GM12878 (cell line): ENCODE measurements at regions not wholly inside any gene's neighbourhood (a gene's known extent, or its start where the extent isn't known, plus 50 kb on each side); places are given as distances from the start of the nearest gene placed in this dataset.

ENCODE experiments used
- ATAC-seq: fragments of 200-7000 bp; cut with Tn5 transposase; 3 replicates; pipeline ENCODE4 v1.9.1; 2020; ENCODE audit warnings: mild to moderate bottlenecking, moderate library complexity
- BruUV-seq: library from RNA; stranded (reverse); fragments of 400-500 nt; replicated peaks from 2 replicates; lab custom pipeline; 2021; lab: Mats Ljungman, UMichigan
- CTCF ChIA-PET: fragments of 300-600 bp; sonication (Branson Sonifier 250); formaldehyde crosslinking; extraction: SDS; loops from one replicate; lab custom pipeline; 2021; ENCODE audit warnings: inconsistent platforms; lab: Yijun Ruan, JAX
- POLR2A ChIA-PET: fragments of 350-600 bp; formaldehyde crosslinking; extraction: SDS; loops from one replicate; lab custom pipeline; 2021; ENCODE audit warnings: inconsistent platforms; lab: Charles Lee
- RAD21 ChIA-PET: fragments of 300-600 bp; sonication (Branson Sonifier 250); formaldehyde crosslinking; loops from one replicate; lab custom pipeline; 2023; ENCODE audit warnings: antibody characterized with exemption; ENCODE audit not compliant: unreplicated experiment; lab: Charles Lee
- SMC1A ChIA-PET: fragments of 300-600 bp; sonication (Branson Sonifier 250); formaldehyde crosslinking; loops from one replicate; lab custom pipeline; 2023; ENCODE audit not compliant: unreplicated experiment, uncharacterized antibody; lab: Charles Lee
- DNase-seq: peaks from one replicate; pipeline ENCODE4 v3.0.0-alpha.2; 2011; ENCODE audit warnings: low read depth, low spot score
- FAIRE-seq: peaks from 3 replicates; lab custom pipeline; 2011; peaks lifted over from hg19 to GRCh38; lab: Jason Lieb, UNC
- H2AFZ ChIP-seq: 2 replicates; pipeline ENCODE4 v1.6.0; 2011; ENCODE audit warnings: low read depth, low read length, control low read depth; ENCODE audit not compliant: control insufficient read depth
- H3K27ac ChIP-seq: 2 replicates; pipeline ENCODE4 v1.5.1; 2011; ENCODE audit warnings: control low read depth; ENCODE audit not compliant: control insufficient read depth, insufficient read depth
- H3K27me3 ChIP-seq, 2 experiments: replicated peaks in 1 of 2; 2 replicates each; pipeline versions ENCODE4 v1.6.0 to v1.6.1; 2011; ENCODE audit warnings: low read length in 1 of 2; ENCODE audit not compliant: control insufficient read depth in 2 of 2, insufficient read depth in 2 of 2
- H3K36me3 ChIP-seq, 2 experiments: 2 replicates each; pipeline ENCODE4 v1.5.1; 2011; ENCODE audit warnings: low read length in 1 of 2; ENCODE audit not compliant: control insufficient read depth in 2 of 2, insufficient read depth in 2 of 2
- H3K4me1 ChIP-seq: 2 replicates; pipeline ENCODE4 v1.6.1; 2011; ENCODE audit warnings: mild to moderate bottlenecking, low read length, moderate library complexity, mixed read lengths; ENCODE audit not compliant: control insufficient read depth, insufficient read depth
- H3K4me2 ChIP-seq: 2 replicates; pipeline ENCODE4 v1.6.0; 2011; ENCODE audit warnings: control low read depth; ENCODE audit not compliant: control insufficient read depth, insufficient read depth
- H3K4me3 ChIP-seq: fragments of 200-600 bp; sonication (generic); 2 replicates; pipeline ENCODE4 v1.5.1; 2016
- H3K79me2 ChIP-seq: 2 replicates; pipeline ENCODE4 v1.6.0; 2011; ENCODE audit warnings: low read length; ENCODE audit not compliant: control insufficient read depth, insufficient read depth
- H3K9ac ChIP-seq: 2 replicates; pipeline ENCODE4 v1.8.0; 2011; ENCODE audit warnings: low read length, control low read depth, mixed read lengths; ENCODE audit not compliant: control insufficient read depth, insufficient read depth
- H3K9me3 ChIP-seq: replicated peaks from 3 replicates; pipeline ENCODE4 v1.5.1; 2011; ENCODE audit warnings: mild to moderate bottlenecking, low read length; ENCODE audit not compliant: control insufficient read depth, insufficient read depth
- H4K20me1 ChIP-seq: 2 replicates; pipeline ENCODE4 v1.6.0; 2011; ENCODE audit not compliant: control insufficient read depth, insufficient read depth
- BCLAF1 ChIP-seq: fragments of 450-650 bp; IDR thresholded peaks from 2 replicates; pipeline ENCODE4 v1.6.1; 2017; ENCODE audit warnings: antibody characterized with exemption, mild to moderate bottlenecking, moderate library complexity
- ELK1 ChIP-seq: IDR thresholded peaks from 2 replicates; pipeline ENCODE4 v1.6.1; 2012; ENCODE audit warnings: low read depth, low read length, improper control_type of control experiment
- EP300 ChIP-seq, 2 experiments: fragments of 150-350 bp in 1 of 2; IDR thresholded peaks; 2 replicates each; pipeline ENCODE4 v1.6.1; 2011 to 2012; ENCODE audit warnings: low read depth in 2 of 2, low read length in 2 of 2, borderline replicate concordance in 1 of 2, improper control_type of control experiment in 1 of 2, inconsistent platforms in 1 of 2; ENCODE audit not compliant: control insufficient read depth in 1 of 2
- JUNB ChIP-seq: IDR thresholded peaks from 2 replicates; pipeline ENCODE4 v1.6.1; 2016; ENCODE audit warnings: antibody characterized with exemption, mild to moderate bottlenecking
- MAX ChIP-seq: IDR thresholded peaks from 2 replicates; pipeline ENCODE4 v1.6.1; 2012; ENCODE audit warnings: low read depth, low read length, improper control_type of control experiment
- MTA2 ChIP-seq: fragments of 450-650 bp; IDR thresholded peaks from 2 replicates; pipeline ENCODE4 v1.6.1; 2016; ENCODE audit warnings: low read depth, mild to moderate bottlenecking, moderate library complexity
- MTA3 ChIP-seq: IDR thresholded peaks from 2 replicates; pipeline ENCODE4 v1.6.1; 2012; ENCODE audit warnings: low read length, inconsistent platforms, borderline replicate concordance
- NR2F1 ChIP-seq: fragments of 450-650 bp; conservative IDR thresholded peaks from 2 replicates; pipeline ENCODE4 v1.6.1; 2017; ENCODE audit warnings: mild to moderate bottlenecking
- PKNOX1 ChIP-seq: fragments of 450-650 bp; IDR thresholded peaks from 2 replicates; pipeline ENCODE4 v1.6.1; 2016; ENCODE audit warnings: mild to moderate bottlenecking
- SUPT20H ChIP-seq: IDR thresholded peaks from 2 replicates; pipeline ENCODE4 v1.6.1; 2011; ENCODE audit warnings: low read depth, mild to moderate bottlenecking, low read length, moderate library complexity, borderline replicate concordance; ENCODE audit not compliant: control insufficient read depth
- TCF12 ChIP-seq: IDR thresholded peaks from 2 replicates; pipeline ENCODE4 v1.6.1; 2011; ENCODE audit warnings: low read depth, mild to moderate bottlenecking, low read length
- ZNF592 ChIP-seq: fragments of 450-650 bp; IDR thresholded peaks from 2 replicates; pipeline ENCODE4 v1.6.1; 2017; ENCODE audit warnings: mild to moderate bottlenecking, moderate library complexity
- WGBS: methylation state at CpG from one replicate; pipeline ENCODE4 v1.1.6; 2016; ENCODE audit warnings: low lambda C conversion rate; ENCODE audit not compliant: insufficient replicate concordance, insufficient coverage; ENCODE audit errors: missing lambda C conversion rate; 5-methylcytosine and 5-hydroxymethylcytosine counted together
- in situ Hi-C: fragments of 300-500 bp; cut with MboI; formaldehyde crosslinking; loops from 9 replicates; pipeline ENCODE4 v1.14.3; 2018; ENCODE audit warnings: mixed read lengths
- intact Hi-C: fragments of 100-400 bp; cut with micrococcal nuclease; formaldehyde crosslinking; loops from one replicate; pipeline ENCODE4 v1.14.2; 2022; ENCODE audit not compliant: unreplicated experiment

- TF ChIP-seq BCLAF1 (no peak), ZNF592 (no peak), EP300 (IDR thresholded peaks at IDR 0.05; ENCODE audit: borderline replicate concordance in 1 of 2, control insufficient read depth in 1 of 2, low read depth in 2 of 2, low read length in 2 of 2) (no peak)
Measured at GRCh38 chr10:114723361-114723760, 65.3 kb upstream of the ABLIM1 start (continued).

GRCh38 chr10:114723991-114724715, 66.1 kb upstream of the ABLIM1 start:
- SMC1A ChIA-PET, result no interaction called here
- WGBS, result 8% methylated on average over 3 of the region's 3 CpGs
- H3K4me2 ChIP-seq, result no peak overlapping the region
- intact Hi-C loops, result no loop called here
- DNase-seq (no peak), ATAC-seq (no peak), FAIRE-seq (no peak)
- no peaks in the 10 kb centered on the region for H3K4me1 ChIP-seq
- no peaks in the 10 kb centered on the region for H4K20me1 ChIP-seq
- RAD21 ChIA-PET, result no interaction called here
- no peak overlapping the region for H3K4me3 ChIP-seq
- H2AFZ ChIP-seq, result no peak overlapping the region
- H3K9ac ChIP-seq, result no peak overlapping the region
- no peaks in the 10 kb centered on the region for H3K9me3 ChIP-seq
- H3K27ac ChIP-seq, result no peak overlapping the region
- H3K79me2 ChIP-seq, result no peaks in the 10 kb centered on the region
- BruUV-seq, result no TSS peak
- no peaks in the 10 kb centered on the region for H3K27me3 ChIP-seq
- CTCF ChIA-PET, result no interaction called here
- POLR2A ChIA-PET, result no interaction called here
- in situ Hi-C loops, result no loop called here
- no peaks in the 10 kb centered on the region for H3K36me3 ChIP-seq
- TF ChIP-seq MTA2 (no peak), MAX (no peak), TCF12 (no peak), MTA3 (no peak), NR2F1 (no peak), ELK1 (no peak), SUPT20H (no peak), JUNB (no peak), PKNOX1 (no peak)
